Activated T-cell treated with anti-CD3 and anti-CD28 coated beads, Interleukin-2, amount 50 U/mL, for 72 hours (primary cell): ENCODE measurements at regions not wholly inside any gene's neighbourhood (a gene's known extent, or its start where the extent isn't known, plus 50 kb on each side); places are given as distances from the start of the nearest gene placed in this dataset.

Experiments
- ATAC-seq, 2 donors: fragments of 150-1000 bp; cut with Tn5 transposase; replicated peaks in 1 of 2; 2 replicates each; pipeline ENCODE4 v1.10.0; 2021; ENCODE audit warnings: moderate library complexity in 2 of 2, mild to moderate bottlenecking in 1 of 2
- DNase-seq, 2 donors: peaks; one replicate each; pipeline ENCODE4 v3.0.0; 2021 to 2022; ENCODE audit warnings: mixed read lengths in 1 of 2
- H3K27ac Mint-ChIP-seq: one replicate; pipeline ENCODE4 v1.8.0; 2022; ENCODE audit warnings: mild to moderate bottlenecking, moderate library complexity, mixed read lengths
- H3K27me3 Mint-ChIP-seq: one replicate; pipeline ENCODE4 v1.8.0; 2022; ENCODE audit warnings: low read depth, mixed read lengths
- H3K36me3 Mint-ChIP-seq, 2 donors: one replicate each; pipeline ENCODE4 v1.8.0; 2022; ENCODE audit warnings: mixed read lengths in 2 of 2, mild to moderate bottlenecking in 1 of 2; ENCODE audit not compliant: insufficient read depth in 2 of 2
- H3K4me1 Mint-ChIP-seq: one replicate; pipeline ENCODE4 v1.8.0; 2022; ENCODE audit warnings: low read depth, mixed read lengths
- H3K4me3 Mint-ChIP-seq, 2 donors: one replicate each; pipeline ENCODE4 v1.8.0; 2022; ENCODE audit warnings: mild to moderate bottlenecking in 2 of 2, mixed read lengths in 2 of 2, moderate library complexity in 2 of 2
- H3K9me3 Mint-ChIP-seq, 2 donors: one replicate each; pipeline ENCODE4 v1.8.0; 2022; ENCODE audit warnings: mixed read lengths in 2 of 2

GRCh38 chr16:49928176-49929041 lies 72.5 kb upstream of the ZNF423 start:
- no peaks in the 10 kb centered on the region for H3K9me3 Mint-ChIP-seq
- peaks cover 12% of the 10 kb centered on the region for H3K27me3 Mint-ChIP-seq
- no peaks in the 10 kb centered on the region for H3K4me1 Mint-ChIP-seq
- H3K4me3 Mint-ChIP-seq, result no peak overlapping the region
- H3K36me3 Mint-ChIP-seq, result no peaks in the 10 kb centered on the region
- H3K27ac Mint-ChIP-seq, result no peak overlapping the region
- ATAC-seq (no peak), DNase-seq (no peak)

DNA sequence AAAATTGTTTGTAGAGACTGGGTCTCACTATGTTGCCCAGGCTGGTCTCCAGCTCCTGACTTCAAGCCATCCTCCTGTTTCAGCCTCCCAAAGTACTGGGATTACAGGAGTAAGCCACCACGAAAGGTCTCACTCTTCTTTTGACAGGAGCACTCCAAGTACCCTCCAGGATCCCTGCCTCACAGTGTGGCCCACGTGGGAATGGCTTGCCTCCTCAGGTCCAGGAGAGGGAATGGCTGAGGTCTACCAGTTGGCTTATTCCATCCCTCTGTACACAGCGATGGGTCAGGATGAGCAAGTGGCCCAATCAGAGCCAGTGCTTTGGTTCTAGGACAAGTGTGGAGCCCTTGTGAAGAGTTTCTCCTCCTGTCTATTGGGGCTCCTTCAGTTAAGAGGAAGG lies 73.7 kb upstream of the ZNF423 start:
- peaks cover 16% of the 10 kb centered on the region for H3K27me3 Mint-ChIP-seq
- H3K9me3 Mint-ChIP-seq, result no peaks in the 10 kb centered on the region
- no peak overlapping the region for H3K27ac Mint-ChIP-seq
- H3K4me3 Mint-ChIP-seq, result no peak overlapping the region
- no peak for DNase-seq
- no peak for ATAC-seq
- H3K4me1 Mint-ChIP-seq, result no peaks in the 10 kb centered on the region
- no peaks in the 10 kb centered on the region for H3K36me3 Mint-ChIP-seq

GRCh38 chr16:49930841-49931240 lies 74.9 kb upstream of the ZNF423 start:
- no peak for ATAC-seq
- no peak overlapping the region for H3K4me3 Mint-ChIP-seq
- H3K36me3 Mint-ChIP-seq, result no peaks in the 10 kb centered on the region
- H3K4me1 Mint-ChIP-seq, result no peaks in the 10 kb centered on the region
- DNase-seq, result no peak
- peaks cover 19% of the 10 kb centered on the region for H3K27me3 Mint-ChIP-seq
- H3K27ac Mint-ChIP-seq, result no peak overlapping the region
- H3K9me3 Mint-ChIP-seq, result no peaks in the 10 kb centered on the region

DNA sequence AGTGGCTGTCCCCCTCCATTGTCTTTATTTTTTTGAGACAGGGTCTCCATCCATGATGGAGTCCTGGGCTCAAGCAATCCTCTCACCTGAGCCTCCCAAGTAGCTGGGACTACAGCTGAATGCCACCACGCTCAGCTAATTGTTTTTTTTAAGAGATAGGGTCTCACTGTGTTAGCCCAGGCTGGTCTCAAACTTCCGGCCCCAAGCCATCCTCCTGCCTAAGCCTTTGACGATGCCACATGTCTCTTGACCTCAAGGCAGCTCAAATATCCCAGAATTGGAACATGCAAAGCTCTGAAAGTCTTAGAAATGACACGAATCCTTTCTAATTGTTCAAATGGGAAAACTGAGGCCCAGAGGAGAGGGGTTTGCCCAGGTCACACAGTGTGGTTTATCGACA lies 75.4 kb upstream of the ZNF423 start:
- ATAC-seq (no peak), DNase-seq (no peak)
- Mint-ChIP-seq H3K4me3 (no peak overlapping the region), H3K9me3 (no peaks in the 10 kb centered on the region), H3K36me3 (no peaks in the 10 kb centered on the region), H3K27me3 (peaks cover 19% of the 10 kb centered on the region), H3K4me1 (no peaks in the 10 kb centered on the region), H3K27ac (no peak overlapping the region)

- peaks cover 19% of the 10 kb centered on the region for H3K27me3 Mint-ChIP-seq
- no peaks in the 10 kb centered on the region for H3K9me3 Mint-ChIP-seq
- no peaks in the 10 kb centered on the region for H3K36me3 Mint-ChIP-seq
- ATAC-seq (no peak), DNase-seq (no peak)
- no peak overlapping the region for H3K4me3 Mint-ChIP-seq
- no peak overlapping the region for H3K27ac Mint-ChIP-seq
- no peaks in the 10 kb centered on the region for H3K4me1 Mint-ChIP-seq
These were observed 76.0 kb upstream of the ZNF423 start for GRCh38 chr16:49931916-49932315.

DNA sequence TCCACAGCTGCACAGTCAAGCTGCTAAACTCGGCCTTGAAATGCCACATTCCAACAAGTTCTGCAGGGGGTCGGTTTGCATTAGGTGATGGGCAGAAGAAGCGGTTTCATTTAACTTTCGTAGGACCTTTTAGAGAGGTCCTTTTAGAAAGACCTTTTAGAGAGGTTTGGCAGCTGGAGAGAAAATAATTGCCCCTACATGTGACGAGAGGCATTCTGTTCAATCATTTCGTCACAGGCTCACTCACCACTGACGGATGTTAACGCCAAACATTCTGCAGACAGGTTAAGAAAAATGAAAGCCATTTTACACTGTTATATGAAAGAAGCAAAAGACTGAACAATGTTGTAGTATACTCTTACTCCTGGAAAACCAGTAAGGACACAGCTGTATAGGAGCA lies 76.5 kb upstream of the ZNF423 start:
- H3K27me3 Mint-ChIP-seq, result peaks cover 19% of the 10 kb centered on the region
- ATAC-seq (no peak), DNase-seq (no peak)
- H3K9me3 Mint-ChIP-seq, result no peaks in the 10 kb centered on the region
- no peaks in the 10 kb centered on the region for H3K36me3 Mint-ChIP-seq
- H3K27ac Mint-ChIP-seq, result no peak overlapping the region
- H3K4me3 Mint-ChIP-seq, result no peak overlapping the region
- no peaks in the 10 kb centered on the region for H3K4me1 Mint-ChIP-seq

DNA sequence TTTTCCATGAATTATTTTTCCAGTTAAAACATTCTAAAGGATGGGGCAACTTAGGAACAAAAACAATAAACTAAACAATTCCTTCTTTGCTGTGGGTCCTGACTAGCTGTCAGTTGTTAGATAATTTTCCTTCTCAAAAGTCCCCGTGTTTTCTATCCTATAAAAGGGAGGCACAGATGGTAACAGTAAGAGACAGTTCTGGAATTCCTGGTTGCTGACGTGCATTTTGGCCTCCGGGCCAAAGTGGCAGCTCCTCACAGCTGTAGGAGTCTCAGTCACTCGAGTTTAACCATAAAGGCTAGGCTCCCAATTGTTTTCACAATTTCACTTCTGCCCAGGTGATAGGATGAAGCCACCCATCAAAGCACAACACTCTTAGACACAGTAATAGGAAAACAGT lies 77.0 kb upstream of the ZNF423 start:
- peaks cover 0 to under 1% of the 10 kb centered on the region in 2 donors for H3K9me3 Mint-ChIP-seq
- DNase-seq (no peak), ATAC-seq (no peak)
- H3K27me3 Mint-ChIP-seq, result peaks cover 19% of the 10 kb centered on the region
- no peak overlapping the region for H3K4me3 Mint-ChIP-seq
- H3K36me3 Mint-ChIP-seq, result no peaks in the 10 kb centered on the region
- no peaks in the 10 kb centered on the region for H3K4me1 Mint-ChIP-seq
- no peak overlapping the region for H3K27ac Mint-ChIP-seq

GRCh38 chr16:49936791-49937190 lies 80.9 kb upstream of the ZNF423 start:
- H3K4me1 Mint-ChIP-seq, result no peaks in the 10 kb centered on the region
- peaks cover 0 to 3% of the 10 kb centered on the region in 2 donors for H3K36me3 Mint-ChIP-seq
- H3K27me3 Mint-ChIP-seq, result peaks cover 7% of the 10 kb centered on the region
- no peak overlapping the region for H3K27ac Mint-ChIP-seq
- DNase-seq (no peak), ATAC-seq (no peak)
- H3K9me3 Mint-ChIP-seq, result peaks cover 2 to 3% of the 10 kb centered on the region in 2 donors
- H3K4me3 Mint-ChIP-seq, result no peak overlapping the region

DNA sequence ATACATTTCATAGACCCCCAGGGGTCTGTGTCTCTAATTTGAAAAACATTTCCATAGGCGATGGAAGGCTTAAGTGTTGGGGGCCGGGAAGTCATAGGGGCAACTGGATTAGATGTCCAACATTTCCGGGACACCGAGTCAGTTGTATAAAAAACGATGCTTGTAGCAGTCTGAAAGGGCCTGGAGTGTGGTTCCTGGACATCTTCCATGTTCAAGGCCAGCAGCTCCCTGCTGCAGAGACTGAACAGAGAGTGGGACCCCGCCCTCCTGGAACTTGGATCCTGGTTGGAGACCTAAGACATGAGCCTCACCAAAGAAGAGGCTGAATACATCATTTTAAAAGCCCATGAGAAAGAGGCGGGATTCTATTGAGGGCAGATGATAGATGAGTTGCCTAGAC lies 82.0 kb upstream of the ZNF423 start:
- no peak overlapping the region for H3K4me3 Mint-ChIP-seq
- H3K27ac Mint-ChIP-seq, result no peak overlapping the region
- H3K27me3 Mint-ChIP-seq, result peaks cover 7% of the 10 kb centered on the region
- no peaks in the 10 kb centered on the region for H3K4me1 Mint-ChIP-seq
- peaks cover 0 to 3% of the 10 kb centered on the region in 2 donors for H3K36me3 Mint-ChIP-seq
- peaks cover 2 to 3% of the 10 kb centered on the region in 2 donors for H3K9me3 Mint-ChIP-seq
- DNase-seq (no peak), ATAC-seq (no peak)

GRCh38 chr16:49939495-49939894 lies 83.6 kb upstream of the ZNF423 start:
- Mint-ChIP-seq H3K27me3 (peaks cover 4% of the 10 kb centered on the region), H3K9me3 (peaks cover 2 to 3% of the 10 kb centered on the region in 2 donors), H3K4me3 (no peak overlapping the region), H3K36me3 (peaks cover 0 to 3% of the 10 kb centered on the region in 2 donors), H3K4me1 (no peaks in the 10 kb centered on the region), H3K27ac (no peak overlapping the region)
- no peak for DNase-seq
- no peak for ATAC-seq

GRCh38 chr16:49940464-49941224 lies 84.4 kb upstream of the CNEP1R1 start:
- no peaks in the 10 kb centered on the region for H3K4me1 Mint-ChIP-seq
- no peak for DNase-seq
- peaks cover 2 to 3% of the 10 kb centered on the region in 2 donors for H3K9me3 Mint-ChIP-seq
- H3K36me3 Mint-ChIP-seq, result peaks cover 0 to 3% of the 10 kb centered on the region in 2 donors
- H3K27ac Mint-ChIP-seq, result no peak overlapping the region
- H3K4me3 Mint-ChIP-seq, result no peak overlapping the region
- no peak for ATAC-seq
- H3K27me3 Mint-ChIP-seq, result no peaks in the 10 kb centered on the region

- Mint-ChIP-seq H3K36me3 (no peaks in the 10 kb centered on the region), H3K27me3 (no peaks in the 10 kb centered on the region), H3K4me1 (no peaks in the 10 kb centered on the region), H3K27ac (no peak overlapping the region), H3K4me3 (no peak overlapping the region), H3K9me3 (no peaks in the 10 kb centered on the region)
- no peak for DNase-seq
- no peak for ATAC-seq
These were observed 80.8 kb upstream of the CNEP1R1 start for GRCh38 chr16:49944221-49944620.

- Mint-ChIP-seq H3K4me3 (no peak overlapping the region), H3K36me3 (no peaks in the 10 kb centered on the region), H3K9me3 (no peaks in the 10 kb centered on the region), H3K27me3 (no peaks in the 10 kb centered on the region), H3K4me1 (no peaks in the 10 kb centered on the region), H3K27ac (no peak overlapping the region)
- DNase-seq (no peak), ATAC-seq (no peak)
These were observed 76.9 kb upstream of the CNEP1R1 start for GRCh38 chr16:49947907-49948678.
